ENCODE measurements at regions not wholly inside any gene's neighbourhood (a gene's known extent, or its start where the extent isn't known, plus 50 kb on each side); places are given as distances from the start of the nearest gene placed in this dataset.

- Histone ChIP-seq H3K9me2 (ENCODE audit: insufficient read depth) (no peaks in the 10 kb centered on the region), H3K27ac (no peak overlapping the region), H3K36me3 (ENCODE audit: low read depth) (no peaks in the 10 kb centered on the region), H3K27me3 (ENCODE audit: insufficient read depth, low read depth) (no peaks in the 10 kb centered on the region), H4K20me1 (ENCODE audit: insufficient read depth) (no peaks in the 10 kb centered on the region), H3K4me3 (no peak overlapping the region), H2AFZ (no peak overlapping the region), H3K4me2 (no peak overlapping the region), H3K9me3 (ENCODE audit: insufficient read depth, low read depth) (no peaks in the 10 kb centered on the region), H3K4me1 (replicated peaks; ENCODE audit: insufficient read depth) (no peaks in the 10 kb centered on the region), H3F3A (ENCODE audit: insufficient read depth, low read depth) (no peaks in the 10 kb centered on the region), H3K79me2 (ENCODE audit: low read depth) (no peaks in the 10 kb centered on the region)
- BruUV-seq (replicated peaks): no TSS peak
- intact Hi-C loops (cut with micrococcal nuclease; ENCODE audit: unreplicated experiment): no loop called here
- ChIA-PET POLR2A (ENCODE audit: unreplicated experiment) (no interaction called here), CTCF (no interaction called here)
- no peak for TF ChIP-seq CTCF (conservative IDR thresholded peaks at IDR 0.05)
- TF ChIP-seq EZH2 (IDR thresholded peaks at IDR 0.05; ENCODE audit: low read depth): no peak
- DNase-seq: no peak
These were observed 319.7 kb downstream of the NKX6-1 start for GRCh38 chr4:84179409-84179808.

GRCh38 chr4:84177831-84178542 is 321.1 kb downstream of the NKX6-1 start:
- no peak for TF ChIP-seq CTCF (conservative IDR thresholded peaks at IDR 0.05)
- TF ChIP-seq EZH2 (IDR thresholded peaks at IDR 0.05; ENCODE audit: low read depth): no peak
- Histone ChIP-seq H3K9me3 (ENCODE audit: insufficient read depth, low read depth) (no peaks in the 10 kb centered on the region), H4K20me1 (ENCODE audit: insufficient read depth) (no peaks in the 10 kb centered on the region), H3F3A (ENCODE audit: insufficient read depth, low read depth) (no peaks in the 10 kb centered on the region), H3K79me2 (ENCODE audit: low read depth) (no peaks in the 10 kb centered on the region), H3K27ac (no peak overlapping the region), H3K4me3 (no peak overlapping the region), H3K4me2 (no peak overlapping the region), H3K4me1 (replicated peaks; ENCODE audit: insufficient read depth) (no peaks in the 10 kb centered on the region), H3K36me3 (ENCODE audit: low read depth) (no peaks in the 10 kb centered on the region), H3K9me2 (ENCODE audit: insufficient read depth) (no peaks in the 10 kb centered on the region), H2AFZ (no peak overlapping the region), H3K27me3 (ENCODE audit: insufficient read depth, low read depth) (no peaks in the 10 kb centered on the region)
- DNase-seq: no peak
- CTCF ChIA-PET: no interaction called here
- intact Hi-C loops (cut with micrococcal nuclease; ENCODE audit: unreplicated experiment): no loop called here
- BruUV-seq (replicated peaks): no TSS peak
- POLR2A ChIA-PET (ENCODE audit: unreplicated experiment): no interaction called here

GRCh38 chr4:84176016-84176415 is 323.1 kb downstream of the NKX6-1 start:
- no peaks in the 10 kb centered on the region for H3K4me1 ChIP-seq (replicated peaks; ENCODE audit: insufficient read depth)
- BruUV-seq (replicated peaks): no TSS peak
- no peaks in the 10 kb centered on the region for H3F3A ChIP-seq (ENCODE audit: insufficient read depth, low read depth)
- no peaks in the 10 kb centered on the region for H4K20me1 ChIP-seq (ENCODE audit: insufficient read depth)
- intact Hi-C loops (cut with micrococcal nuclease; ENCODE audit: unreplicated experiment): no loop called here
- H3K36me3 ChIP-seq (ENCODE audit: low read depth): no peaks in the 10 kb centered on the region
- no peaks in the 10 kb centered on the region for H3K27me3 ChIP-seq (ENCODE audit: insufficient read depth, low read depth)
- H3K4me2 ChIP-seq: no peak overlapping the region
- H3K9me3 ChIP-seq (ENCODE audit: insufficient read depth, low read depth): no peaks in the 10 kb centered on the region
- H3K4me3 ChIP-seq: no peak overlapping the region
- no peak overlapping the region for H3K27ac ChIP-seq
- H3K9me2 ChIP-seq (ENCODE audit: insufficient read depth): no peaks in the 10 kb centered on the region
- no peak for DNase-seq
- H3K79me2 ChIP-seq (ENCODE audit: low read depth): no peaks in the 10 kb centered on the region
- POLR2A ChIA-PET (ENCODE audit: unreplicated experiment): no interaction called here
- TF ChIP-seq EZH2 (IDR thresholded peaks at IDR 0.05; ENCODE audit: low read depth): no peak
- TF ChIP-seq CTCF (conservative IDR thresholded peaks at IDR 0.05): no peak
- CTCF ChIA-PET: no interaction called here
- H2AFZ ChIP-seq: no peak overlapping the region
